Lower leg skin (tissue), 3 donors: ENCODE measurements at regions not wholly inside any gene's neighbourhood (a gene's known extent, or its start where the extent isn't known, plus 50 kb on each side); places are given as distances from the start of the nearest gene placed in this dataset.
"Not testable (repeated sequence)": the region's sequence is repeated elsewhere in the genome, so short reads cannot be mapped to it uniquely, and the experiment has no call there.

Experiments
- CTCF ChIP-seq, 3 donors: fragments of 450-650 bp; IDR thresholded peaks; one replicate each; pipeline ENCODE4 v1.5.1; 2016; ENCODE audit warnings: antibody characterized with exemption in 3 of 3, mild to moderate bottlenecking in 3 of 3, moderate library complexity in 2 of 3
- POLR2A ChIP-seq, 2 donors: fragments of 450-650 bp; IDR thresholded peaks; one replicate each; pipeline ENCODE4 v1.6.1; 2016 to 2017; ENCODE audit warnings: antibody characterized with exemption in 2 of 2, mild to moderate bottlenecking in 1 of 2, moderate library complexity in 1 of 2

GRCh38 chr3:177466622-177467021, 269.3 kb upstream of the TBL1XR1 start:
- TF ChIP-seq CTCF, POLR2A (IDR thresholded peaks at IDR 0.05): not testable (repeated sequence)
